ENCODE measurements at regions not wholly inside any gene's neighbourhood (a gene's known extent, or its start where the extent isn't known, plus 50 kb on each side); places are given as distances from the start of the nearest gene placed in this dataset.

DNA sequence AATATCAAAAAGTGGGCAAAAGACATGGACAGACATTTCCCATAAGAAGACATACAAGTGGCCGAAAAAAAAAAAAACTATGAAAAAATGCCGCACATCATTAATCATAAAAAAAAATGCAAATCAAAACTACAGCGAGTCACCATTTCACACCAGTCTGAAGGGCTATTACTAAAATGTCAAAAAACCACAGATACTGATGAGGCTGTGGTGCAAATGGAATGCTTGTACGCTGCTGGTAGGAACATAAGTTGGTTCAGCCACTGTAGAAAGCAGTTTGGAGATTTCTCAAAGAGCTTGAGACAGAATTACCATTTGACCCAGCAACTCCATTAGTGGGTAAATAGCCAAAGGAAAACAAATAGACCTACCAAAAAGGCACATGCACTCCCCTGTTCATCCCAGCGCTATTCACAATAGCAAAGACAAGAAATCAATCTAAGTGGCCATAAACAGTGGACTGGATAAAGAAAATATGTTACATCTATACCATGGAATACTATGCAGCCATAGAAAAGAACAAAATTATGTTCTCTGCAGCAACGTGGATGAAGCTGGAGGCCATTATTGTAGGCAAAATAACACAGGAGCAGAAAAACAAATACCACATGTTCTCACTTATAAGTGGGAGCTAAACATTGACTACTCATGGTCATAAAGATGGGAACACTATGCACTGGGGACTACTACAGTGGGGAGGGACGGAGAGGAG, 110.6 kb upstream of the BOD1 start:
- Histone ChIP-seq H3K9me3 (ENCODE audit: insufficient read depth, low read length) (0 out of 2 replicates have a peak, but pooled peaks cover 3% of the 10 kb centered on the region), H3K27ac (ENCODE audit: low read length) (no peak overlapping the region), H3K4me3 (ENCODE audit: low read length) (no peak overlapping the region), H3K9ac (ENCODE audit: low read length) (no peak overlapping the region), H2AFZ (ENCODE audit: low read depth, low read length) (no peak overlapping the region), H3K4me2 (ENCODE audit: low read length) (no peak overlapping the region), H3K79me2 (ENCODE audit: low read length) (no peaks in the 10 kb centered on the region), H4K20me1 (ENCODE audit: insufficient read depth, low read length) (no peaks in the 10 kb centered on the region), H3K4me1 (ENCODE audit: low read length) (no peaks in the 10 kb centered on the region), H3K27me3 (ENCODE audit: low read depth, low read length) (no peaks in the 10 kb centered on the region), H3K36me3 (replicated peaks; ENCODE audit: low read depth, low read length) (no peaks in the 10 kb centered on the region)
- TF ChIP-seq, protein P1, sequence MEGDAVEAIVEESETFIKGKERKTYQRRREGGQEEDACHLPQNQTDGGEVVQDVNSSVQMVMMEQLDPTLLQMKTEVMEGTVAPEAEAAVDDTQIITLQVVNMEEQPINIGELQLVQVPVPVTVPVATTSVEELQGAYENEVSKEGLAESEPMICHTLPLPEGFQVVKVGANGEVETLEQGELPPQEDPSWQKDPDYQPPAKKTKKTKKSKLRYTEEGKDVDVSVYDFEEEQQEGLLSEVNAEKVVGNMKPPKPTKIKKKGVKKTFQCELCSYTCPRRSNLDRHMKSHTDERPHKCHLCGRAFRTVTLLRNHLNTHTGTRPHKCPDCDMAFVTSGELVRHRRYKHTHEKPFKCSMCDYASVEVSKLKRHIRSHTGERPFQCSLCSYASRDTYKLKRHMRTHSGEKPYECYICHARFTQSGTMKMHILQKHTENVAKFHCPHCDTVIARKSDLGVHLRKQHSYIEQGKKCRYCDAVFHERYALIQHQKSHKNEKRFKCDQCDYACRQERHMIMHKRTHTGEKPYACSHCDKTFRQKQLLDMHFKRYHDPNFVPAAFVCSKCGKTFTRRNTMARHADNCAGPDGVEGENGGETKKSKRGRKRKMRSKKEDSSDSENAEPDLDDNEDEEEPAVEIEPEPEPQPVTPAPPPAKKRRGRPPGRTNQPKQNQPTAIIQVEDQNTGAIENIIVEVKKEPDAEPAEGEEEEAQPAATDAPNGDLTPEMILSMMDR (IDR thresholded peaks at IDR 0.05; ENCODE audit: low read depth, low read length) = no peak
- no peak for TF ChIP-seq EZH2phosphoT487 (IDR thresholded peaks at IDR 0.05; ENCODE audit: low read depth)

DNA sequence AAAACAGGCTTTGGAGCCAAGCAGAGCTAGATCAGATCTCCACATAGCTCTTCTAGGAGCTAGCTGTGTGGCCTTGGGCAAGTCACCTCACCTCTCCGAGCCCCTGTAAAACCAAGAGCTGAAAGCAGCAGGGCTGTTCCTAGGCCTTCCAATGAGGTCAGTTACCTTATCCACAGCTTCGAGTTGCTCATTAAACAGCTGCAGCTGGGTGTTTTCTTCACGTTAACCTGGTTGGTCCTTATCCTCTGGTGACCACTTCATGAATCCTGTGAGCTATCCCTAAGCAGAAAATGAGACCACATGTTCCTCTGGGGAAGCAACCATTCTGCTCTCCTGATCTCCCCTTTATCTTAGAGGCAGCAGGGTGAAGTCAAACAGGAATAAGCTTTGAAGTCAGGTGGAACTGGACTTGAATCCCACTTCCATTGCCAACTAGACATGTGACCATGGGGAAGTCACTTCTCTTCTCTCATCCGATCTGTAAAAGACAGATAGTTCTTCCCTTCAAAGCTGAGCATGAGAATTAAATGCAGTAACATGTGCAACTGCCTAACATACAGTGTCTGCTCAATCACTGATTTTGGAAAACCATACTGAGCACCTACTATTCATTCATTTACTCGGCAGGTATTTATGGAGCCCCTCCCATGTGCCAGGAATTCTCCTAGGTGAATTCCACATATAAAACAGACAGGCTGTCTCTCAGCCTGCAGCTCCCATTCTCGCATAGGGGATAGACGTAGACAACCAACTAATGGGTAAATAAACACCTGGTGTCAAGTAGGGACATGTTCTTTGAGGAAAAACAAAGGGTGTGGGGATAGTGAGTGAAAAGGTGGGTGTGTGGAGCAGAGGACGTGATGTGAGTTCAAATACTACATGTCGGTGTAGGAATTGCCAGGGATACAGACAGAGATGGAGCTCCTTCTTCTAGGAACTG, 111.7 kb upstream of the BOD1 start:
- Histone ChIP-seq H3K4me2 (ENCODE audit: low read length) (no peak overlapping the region), H2AFZ (ENCODE audit: low read depth, low read length) (no peak overlapping the region), H3K27ac (ENCODE audit: low read length) (no peak overlapping the region), H3K36me3 (replicated peaks; ENCODE audit: low read depth, low read length) (no peaks in the 10 kb centered on the region), H3K79me2 (ENCODE audit: low read length) (no peaks in the 10 kb centered on the region), H3K9me3 (ENCODE audit: insufficient read depth, low read length) (0 out of 2 replicates have a peak, but pooled peaks cover 3% of the 10 kb centered on the region), H4K20me1 (ENCODE audit: insufficient read depth, low read length) (no peaks in the 10 kb centered on the region), H3K9ac (ENCODE audit: low read length) (no peak overlapping the region), H3K27me3 (ENCODE audit: low read depth, low read length) (no peaks in the 10 kb centered on the region), H3K4me3 (ENCODE audit: low read length) (no peak overlapping the region), H3K4me1 (ENCODE audit: low read length) (peaks cover 3% of the 10 kb centered on the region)
- no peak for TF ChIP-seq EZH2phosphoT487 (IDR thresholded peaks at IDR 0.05; ENCODE audit: low read depth)
- TF ChIP-seq, protein P1 (IDR thresholded peaks at IDR 0.05; ENCODE audit: low read depth, low read length) = no peak

DNA sequence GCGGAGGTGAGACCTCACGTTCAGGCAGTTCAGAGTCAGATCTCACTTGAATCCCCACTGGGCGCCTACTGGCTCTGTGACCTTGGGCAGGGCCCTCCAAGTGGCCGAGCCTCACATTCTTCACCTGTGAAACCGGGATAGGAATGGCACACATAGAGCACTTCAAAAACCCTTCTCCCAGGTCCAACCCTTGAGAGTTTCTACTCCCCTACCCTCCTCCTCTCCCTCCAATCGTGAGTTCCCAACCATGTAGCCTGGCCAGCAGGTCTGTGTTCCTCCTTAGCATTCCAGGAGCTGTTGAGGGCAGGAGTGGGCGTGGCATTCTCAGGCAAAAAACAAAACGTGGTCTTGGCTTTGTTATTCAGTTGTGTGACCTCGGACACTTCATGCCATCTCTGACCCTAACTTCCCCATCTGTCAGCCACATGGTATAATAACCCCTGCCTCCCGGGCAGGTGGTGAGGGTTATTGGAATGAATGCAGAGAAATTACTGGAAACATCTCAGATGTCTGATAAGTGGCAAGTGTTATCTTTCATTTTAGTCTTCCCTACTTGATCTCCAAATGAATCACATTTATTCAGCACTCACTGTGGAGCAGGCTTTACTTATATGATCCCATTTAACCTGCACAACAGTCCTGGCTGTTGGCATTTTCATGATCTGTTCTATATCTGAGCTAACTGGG, 112.8 kb upstream of the BOD1 start:
- no peaks in the 10 kb centered on the region for H3K79me2 ChIP-seq (ENCODE audit: low read length)
- H3K4me1 ChIP-seq (ENCODE audit: low read length) = peaks cover 15% of the 10 kb centered on the region
- H3K9me3 ChIP-seq (ENCODE audit: insufficient read depth, low read length) = 0 out of 2 replicates have a peak, but pooled peaks cover 3% of the 10 kb centered on the region
- H3K36me3 ChIP-seq (replicated peaks; ENCODE audit: low read depth, low read length) = no peaks in the 10 kb centered on the region
- TF ChIP-seq EZH2phosphoT487 (IDR thresholded peaks at IDR 0.05; ENCODE audit: low read depth) = no peak
- TF ChIP-seq, protein P1 (IDR thresholded peaks at IDR 0.05; ENCODE audit: low read depth, low read length) = no peak
- no peaks in the 10 kb centered on the region for H4K20me1 ChIP-seq (ENCODE audit: insufficient read depth, low read length)
- H2AFZ ChIP-seq (ENCODE audit: low read depth, low read length) = no peak overlapping the region
- no peak overlapping the region for H3K4me2 ChIP-seq (ENCODE audit: low read length)
- no peak overlapping the region for H3K27ac ChIP-seq (ENCODE audit: low read length)
- no peaks in the 10 kb centered on the region for H3K27me3 ChIP-seq (ENCODE audit: low read depth, low read length)
- H3K4me3 ChIP-seq (ENCODE audit: low read length) = no peak overlapping the region
- H3K9ac ChIP-seq (ENCODE audit: low read length) = no peak overlapping the region
